ENCODE measurements at regions not wholly inside any gene's neighbourhood (a gene's known extent, or its start where the extent isn't known, plus 50 kb on each side); places are given as distances from the start of the nearest gene placed in this dataset.

DNA sequence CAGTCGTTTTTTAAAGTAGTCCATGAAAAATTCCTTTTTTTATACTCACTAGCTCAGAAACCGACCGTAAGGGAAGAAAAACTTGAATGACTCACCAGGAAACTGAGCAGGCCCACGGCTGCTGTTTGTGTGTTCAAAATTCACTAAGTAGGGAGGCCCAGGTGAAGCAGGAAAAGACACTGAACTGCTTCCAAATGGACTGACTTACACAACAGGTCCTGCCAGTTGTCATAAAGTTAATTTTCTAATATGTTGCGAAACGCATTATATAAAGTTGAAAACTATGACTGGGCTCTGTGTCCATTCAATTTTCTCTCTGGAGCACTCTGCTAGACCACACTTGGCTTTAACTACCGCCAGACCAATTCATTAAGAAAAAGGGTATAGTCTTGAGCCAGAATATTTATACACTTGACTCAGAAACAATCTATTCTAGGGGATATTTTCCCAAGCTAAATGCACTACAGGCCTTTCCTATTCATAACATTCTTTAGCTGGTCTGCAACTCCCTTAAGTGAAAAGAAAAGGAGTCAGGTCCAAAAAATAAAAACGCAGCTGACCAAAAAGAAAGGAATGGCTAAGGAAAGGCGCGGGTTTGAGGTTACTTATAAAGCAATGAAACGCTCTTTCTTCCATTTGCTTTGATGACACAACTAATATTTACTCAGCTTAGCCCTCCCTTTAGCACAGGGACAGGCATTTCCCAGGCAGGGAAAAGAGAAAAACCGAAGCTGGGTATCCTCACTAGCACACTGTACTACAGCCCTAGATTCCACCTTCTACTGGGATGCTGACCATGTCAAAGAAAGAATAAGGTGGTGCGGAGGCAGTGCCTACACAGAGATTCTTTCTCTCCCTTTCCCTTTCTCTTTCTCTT is 306.3 kb upstream of the ESRRG start:
- RAD21 ChIA-PET (ENCODE audit: unreplicated experiment), result no interaction called here
- CTCF ChIA-PET, result no interaction called here
- no peaks in the 10 kb centered on the region for H4K20me1 ChIP-seq (ENCODE audit: control insufficient read depth, insufficient read depth)
- no peaks in the 10 kb centered on the region; the same call in 2 of the 3 replicates for H3K9me3 ChIP-seq (replicated peaks; ENCODE audit: control insufficient read depth, insufficient read depth, low read length)
- FAIRE-seq (no peak), DNase-seq (ENCODE audit: low read depth, low spot score) (no peak), ATAC-seq (no peak)
- no TSS peak for BruUV-seq (replicated peaks)
- H3K79me2 ChIP-seq (ENCODE audit: control insufficient read depth, insufficient read depth, low read length), result no peaks in the 10 kb centered on the region
- no peaks in the 10 kb centered on the region for H3K36me3 ChIP-seq (ENCODE audit: control insufficient read depth in 2 of 2, insufficient read depth in 2 of 2, low read length in 1 of 2)
- H3K9ac ChIP-seq (ENCODE audit: control insufficient read depth, insufficient read depth, low read length), result no peak overlapping the region
- intact Hi-C loops (cut with micrococcal nuclease; ENCODE audit: unreplicated experiment), result no loop called here
- 38% methylated on average over 13 of the region's 13 CpGs for WGBS (ENCODE audit: insufficient coverage, insufficient replicate concordance, low lambda C conversion rate, missing lambda C conversion rate)
- H3K27ac ChIP-seq (ENCODE audit: control insufficient read depth, insufficient read depth), result no peak overlapping the region
- no peak overlapping the region for H3K4me2 ChIP-seq (ENCODE audit: control insufficient read depth, insufficient read depth)
- in situ Hi-C loops (cut with MboI), result no loop called here
- TF ChIP-seq POU2F2 (IDR thresholded peaks at IDR 0.05; ENCODE audit: borderline replicate concordance, low read depth, low read length) (no peak), NBN (IDR thresholded peaks at IDR 0.05) (no peak), GABPA (IDR thresholded peaks at IDR 0.05; ENCODE audit: low read depth) (no peak), NFIC (IDR thresholded peaks at IDR 0.05; ENCODE audit: low read depth, low read length) (no peak)
- TF ChIP-seq, protein P1, sequence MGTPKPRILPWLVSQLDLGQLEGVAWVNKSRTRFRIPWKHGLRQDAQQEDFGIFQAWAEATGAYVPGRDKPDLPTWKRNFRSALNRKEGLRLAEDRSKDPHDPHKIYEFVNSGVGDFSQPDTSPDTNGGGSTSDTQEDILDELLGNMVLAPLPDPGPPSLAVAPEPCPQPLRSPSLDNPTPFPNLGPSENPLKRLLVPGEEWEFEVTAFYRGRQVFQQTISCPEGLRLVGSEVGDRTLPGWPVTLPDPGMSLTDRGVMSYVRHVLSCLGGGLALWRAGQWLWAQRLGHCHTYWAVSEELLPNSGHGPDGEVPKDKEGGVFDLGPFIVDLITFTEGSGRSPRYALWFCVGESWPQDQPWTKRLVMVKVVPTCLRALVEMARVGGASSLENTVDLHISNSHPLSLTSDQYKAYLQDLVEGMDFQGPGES (IDR thresholded peaks at IDR 0.05), result no peak
- TF ChIP-seq, protein P2, sequence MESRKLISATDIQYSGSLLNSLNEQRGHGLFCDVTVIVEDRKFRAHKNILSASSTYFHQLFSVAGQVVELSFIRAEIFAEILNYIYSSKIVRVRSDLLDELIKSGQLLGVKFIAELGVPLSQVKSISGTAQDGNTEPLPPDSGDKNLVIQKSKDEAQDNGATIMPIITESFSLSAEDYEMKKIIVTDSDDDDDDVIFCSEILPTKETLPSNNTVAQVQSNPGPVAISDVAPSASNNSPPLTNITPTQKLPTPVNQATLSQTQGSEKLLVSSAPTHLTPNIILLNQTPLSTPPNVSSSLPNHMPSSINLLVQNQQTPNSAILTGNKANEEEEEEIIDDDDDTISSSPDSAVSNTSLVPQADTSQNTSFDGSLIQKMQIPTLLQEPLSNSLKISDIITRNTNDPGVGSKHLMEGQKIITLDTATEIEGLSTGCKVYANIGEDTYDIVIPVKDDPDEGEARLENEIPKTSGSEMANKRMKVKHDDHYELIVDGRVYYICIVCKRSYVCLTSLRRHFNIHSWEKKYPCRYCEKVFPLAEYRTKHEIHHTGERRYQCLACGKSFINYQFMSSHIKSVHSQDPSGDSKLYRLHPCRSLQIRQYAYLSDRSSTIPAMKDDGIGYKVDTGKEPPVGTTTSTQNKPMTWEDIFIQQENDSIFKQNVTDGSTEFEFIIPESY (IDR thresholded peaks at IDR 0.05), result no peak
- H2AFZ ChIP-seq (ENCODE audit: control insufficient read depth, low read depth, low read length), result no peak overlapping the region
- POLR2A ChIA-PET, result no interaction called here
- H3K4me3 ChIP-seq, result no peak overlapping the region
- peaks cover 5% of the 10 kb centered on the region; the same call in 1 of the 2 replicates for H3K4me1 ChIP-seq (ENCODE audit: control insufficient read depth, insufficient read depth, low read length)
- no peaks in the 10 kb centered on the region for H3K27me3 ChIP-seq (replicated peaks in 1 of 2; ENCODE audit: control insufficient read depth in 2 of 2, insufficient read depth in 2 of 2, low read length in 1 of 2)
- SMC1A ChIA-PET (ENCODE audit: uncharacterized antibody, unreplicated experiment), result interaction anchor here (2.0 kb wide), 1 partner anchor 22 kb away, joined by 7 read pairs; no protein-coding TSS in a partner anchor

Measured in GM12878 (cell line).